ENCODE measurements at regions not wholly inside any gene's neighbourhood (a gene's known extent, or its start where the extent isn't known, plus 50 kb on each side); places are given as distances from the start of the nearest gene placed in this dataset.

GRCh38 chr7:26006426-26006825 lies 145.6 kb upstream of the NFE2L3 start:
- no peaks in the 10 kb centered on the region for H3K4me1 ChIP-seq (ENCODE audit: control insufficient read depth in 1 of 2, insufficient read depth in 2 of 2, low read length in 2 of 2)
- no peaks in the 10 kb centered on the region for H3K27me3 ChIP-seq (ENCODE audit: low read depth, low read length)
- no peaks in the 10 kb centered on the region for H3K9me3 ChIP-seq (ENCODE audit: control insufficient read depth in 1 of 2, low read length in 2 of 2)
- H3K27ac ChIP-seq (ENCODE audit: low read length): peak overlapping the region; percentile 9
- H3K4me3 ChIP-seq (ENCODE audit: low read depth in 1 of 2, low read length in 2 of 2): no peak overlapping the region
- H3K36me3 ChIP-seq (ENCODE audit: control insufficient read depth in 1 of 2, insufficient read depth in 2 of 2, low read length in 2 of 2): no peaks in the 10 kb centered on the region

GRCh38 chr7:26007510-26007909 lies 144.5 kb upstream of the NFE2L3 start:
- no peak overlapping the region for H3K27ac ChIP-seq (ENCODE audit: low read length)
- no peaks in the 10 kb centered on the region for H3K27me3 ChIP-seq (ENCODE audit: low read depth, low read length)
- no peaks in the 10 kb centered on the region for H3K36me3 ChIP-seq (ENCODE audit: control insufficient read depth in 1 of 2, insufficient read depth in 2 of 2, low read length in 2 of 2)
- no peaks in the 10 kb centered on the region for H3K9me3 ChIP-seq (ENCODE audit: control insufficient read depth in 1 of 2, low read length in 2 of 2)
- H3K4me1 ChIP-seq (ENCODE audit: control insufficient read depth in 1 of 2, insufficient read depth in 2 of 2, low read length in 2 of 2): no peaks in the 10 kb centered on the region
- no peak overlapping the region for H3K4me3 ChIP-seq (ENCODE audit: low read depth in 1 of 2, low read length in 2 of 2)

- Histone ChIP-seq H3K36me3 (ENCODE audit: control insufficient read depth in 1 of 2, insufficient read depth in 2 of 2, low read length in 2 of 2) (no peaks in the 10 kb centered on the region), H3K9me3 (ENCODE audit: control insufficient read depth in 1 of 2, low read length in 2 of 2) (no peaks in the 10 kb centered on the region), H3K27me3 (ENCODE audit: low read depth, low read length) (no peaks in the 10 kb centered on the region), H3K27ac (ENCODE audit: low read length) (no peak overlapping the region), H3K4me3 (ENCODE audit: low read depth in 1 of 2, low read length in 2 of 2) (no peak overlapping the region), H3K4me1 (ENCODE audit: control insufficient read depth in 1 of 2, insufficient read depth in 2 of 2, low read length in 2 of 2) (no peaks in the 10 kb centered on the region)
Measured at GRCh38 chr7:26008428-26008827, 143.6 kb upstream of the NFE2L3 start.

GRCh38 chr7:26011039-26011696 lies 140.8 kb upstream of the NFE2L3 start:
- Histone ChIP-seq H3K36me3 (ENCODE audit: control insufficient read depth in 1 of 2, insufficient read depth in 2 of 2, low read length in 2 of 2) (no peaks in the 10 kb centered on the region), H3K27me3 (ENCODE audit: low read depth, low read length) (no peaks in the 10 kb centered on the region), H3K9me3 (ENCODE audit: control insufficient read depth in 1 of 2, low read length in 2 of 2) (peaks cover 0 to 8% of the 10 kb centered on the region in 2 donors), H3K4me3 (ENCODE audit: low read depth in 1 of 2, low read length in 2 of 2) (no peak overlapping the region), H3K4me1 (ENCODE audit: control insufficient read depth in 1 of 2, insufficient read depth in 2 of 2, low read length in 2 of 2) (no peaks in the 10 kb centered on the region), H3K27ac (ENCODE audit: low read length) (no peak overlapping the region)

- Histone ChIP-seq H3K9me3 (ENCODE audit: control insufficient read depth in 1 of 2, low read length in 2 of 2) (peaks cover 0 to 10% of the 10 kb centered on the region in 2 donors), H3K36me3 (ENCODE audit: control insufficient read depth in 1 of 2, insufficient read depth in 2 of 2, low read length in 2 of 2) (no peaks in the 10 kb centered on the region), H3K4me1 (ENCODE audit: control insufficient read depth in 1 of 2, insufficient read depth in 2 of 2, low read length in 2 of 2) (no peaks in the 10 kb centered on the region), H3K27ac (ENCODE audit: low read length) (no peak overlapping the region), H3K27me3 (ENCODE audit: low read depth, low read length) (no peaks in the 10 kb centered on the region), H3K4me3 (ENCODE audit: low read depth in 1 of 2, low read length in 2 of 2) (no peak overlapping the region)
Measured at GRCh38 chr7:26013551-26014083, 138.4 kb upstream of the NFE2L3 start.

- H3K27ac ChIP-seq (ENCODE audit: low read length): no peak overlapping the region
- H3K4me3 ChIP-seq (ENCODE audit: low read depth in 1 of 2, low read length in 2 of 2): no peak overlapping the region
- no peaks in the 10 kb centered on the region for H3K4me1 ChIP-seq (ENCODE audit: control insufficient read depth in 1 of 2, insufficient read depth in 2 of 2, low read length in 2 of 2)
- H3K36me3 ChIP-seq (ENCODE audit: control insufficient read depth in 1 of 2, insufficient read depth in 2 of 2, low read length in 2 of 2): no peaks in the 10 kb centered on the region
- H3K9me3 ChIP-seq (ENCODE audit: control insufficient read depth in 1 of 2, low read length in 2 of 2): no peaks in the 10 kb centered on the region
- H3K27me3 ChIP-seq (ENCODE audit: low read depth, low read length): no peaks in the 10 kb centered on the region
Measured at GRCh38 chr7:26022982-26023381, 129.0 kb upstream of the NFE2L3 start.

- Histone ChIP-seq H3K27me3 (ENCODE audit: low read depth, low read length) (no peaks in the 10 kb centered on the region), H3K4me1 (ENCODE audit: control insufficient read depth in 1 of 2, insufficient read depth in 2 of 2, low read length in 2 of 2) (no peaks in the 10 kb centered on the region), H3K27ac (ENCODE audit: low read length) (no peak overlapping the region), H3K4me3 (ENCODE audit: low read depth in 1 of 2, low read length in 2 of 2) (no peak overlapping the region), H3K36me3 (ENCODE audit: control insufficient read depth in 1 of 2, insufficient read depth in 2 of 2, low read length in 2 of 2) (no peaks in the 10 kb centered on the region), H3K9me3 (ENCODE audit: control insufficient read depth in 1 of 2, low read length in 2 of 2) (no peaks in the 10 kb centered on the region)
Measured at GRCh38 chr7:26029911-26030310, 122.1 kb upstream of the NFE2L3 start.

GRCh38 chr7:26034391-26034790 lies 117.6 kb upstream of the NFE2L3 start:
- no peaks in the 10 kb centered on the region for H3K9me3 ChIP-seq (ENCODE audit: control insufficient read depth in 1 of 2, low read length in 2 of 2)
- H3K4me3 ChIP-seq (ENCODE audit: low read depth in 1 of 2, low read length in 2 of 2): no peak overlapping the region
- no peaks in the 10 kb centered on the region for H3K36me3 ChIP-seq (ENCODE audit: control insufficient read depth in 1 of 2, insufficient read depth in 2 of 2, low read length in 2 of 2)
- H3K27me3 ChIP-seq (ENCODE audit: low read depth, low read length): no peaks in the 10 kb centered on the region
- no peak overlapping the region for H3K27ac ChIP-seq (ENCODE audit: low read length)
- peaks cover 0 to 4% of the 10 kb centered on the region in 2 donors for H3K4me1 ChIP-seq (ENCODE audit: control insufficient read depth in 1 of 2, insufficient read depth in 2 of 2, low read length in 2 of 2)

- Histone ChIP-seq H3K27me3 (ENCODE audit: low read depth, low read length) (no peaks in the 10 kb centered on the region), H3K36me3 (ENCODE audit: control insufficient read depth in 1 of 2, insufficient read depth in 2 of 2, low read length in 2 of 2) (no peaks in the 10 kb centered on the region), H3K9me3 (ENCODE audit: control insufficient read depth in 1 of 2, low read length in 2 of 2) (no peaks in the 10 kb centered on the region), H3K4me1 (ENCODE audit: control insufficient read depth in 1 of 2, insufficient read depth in 2 of 2, low read length in 2 of 2) (peaks cover 0 to 4% of the 10 kb centered on the region in 2 donors), H3K4me3 (ENCODE audit: low read depth in 1 of 2, low read length in 2 of 2) (no peak overlapping the region), H3K27ac (ENCODE audit: low read length) (no peak overlapping the region)
Measured at GRCh38 chr7:26035552-26035951, 116.4 kb upstream of the NFE2L3 start.

- H3K27ac ChIP-seq (ENCODE audit: low read length): no peak overlapping the region
- no peaks in the 10 kb centered on the region for H3K27me3 ChIP-seq (ENCODE audit: low read depth, low read length)
- H3K36me3 ChIP-seq (ENCODE audit: control insufficient read depth in 1 of 2, insufficient read depth in 2 of 2, low read length in 2 of 2): no peaks in the 10 kb centered on the region
- H3K4me1 ChIP-seq (ENCODE audit: control insufficient read depth in 1 of 2, insufficient read depth in 2 of 2, low read length in 2 of 2): peaks cover 0 to 4% of the 10 kb centered on the region in 2 donors
- no peak overlapping the region for H3K4me3 ChIP-seq (ENCODE audit: low read depth in 1 of 2, low read length in 2 of 2)
- no peaks in the 10 kb centered on the region for H3K9me3 ChIP-seq (ENCODE audit: control insufficient read depth in 1 of 2, low read length in 2 of 2)
Measured at GRCh38 chr7:26036092-26036491, 115.9 kb upstream of the NFE2L3 start.

GRCh38 chr7:26038201-26038990 lies 113.6 kb upstream of the NFE2L3 start:
- Histone ChIP-seq H3K27me3 (ENCODE audit: low read depth, low read length) (no peaks in the 10 kb centered on the region), H3K36me3 (ENCODE audit: control insufficient read depth in 1 of 2, insufficient read depth in 2 of 2, low read length in 2 of 2) (no peaks in the 10 kb centered on the region), H3K4me1 (ENCODE audit: control insufficient read depth in 1 of 2, insufficient read depth in 2 of 2, low read length in 2 of 2) (peaks cover 0 to 4% of the 10 kb centered on the region in 2 donors), H3K4me3 (ENCODE audit: low read depth in 1 of 2, low read length in 2 of 2) (no peak overlapping the region), H3K27ac (ENCODE audit: low read length) (no peak overlapping the region), H3K9me3 (ENCODE audit: control insufficient read depth in 1 of 2, low read length in 2 of 2) (no peaks in the 10 kb centered on the region)

Measured in muscle layer of duodenum (tissue), 2 donors.